SH-SY5Y (cell line): ENCODE measurements at regions not wholly inside any gene's neighbourhood (a gene's known extent, or its start where the extent isn't known, plus 50 kb on each side); places are given as distances from the start of the nearest gene placed in this dataset.

Experiments used
- GATA2 ChIP-seq: IDR thresholded peaks from 2 replicates; pipeline ENCODE4 v1.6.1; 2011; ENCODE audit warnings: mild to moderate bottlenecking, low read depth, low read length
- GATA3 ChIP-seq: IDR thresholded peaks from 2 replicates; pipeline ENCODE4 v1.6.1; 2011; ENCODE audit warnings: low read depth, mild to moderate bottlenecking, low read length, moderate library complexity

- TF ChIP-seq GATA3 (no peak), GATA2 (no peak)
These were observed 53.0 kb upstream of the LMO2 start for GRCh38 chr11:33944693-33945424.

GRCh38 chr11:33944345-33944692 lies 52.4 kb upstream of the LMO2 start:
- TF ChIP-seq GATA3 (no peak), GATA2 (no peak)

- TF ChIP-seq GATA3 (no peak), GATA2 (no peak)
These were observed 51.1 kb upstream of the LMO2 start for GRCh38 chr11:33942954-33943353.

- no peak for TF ChIP-seq GATA3
- no peak for TF ChIP-seq GATA2
These were observed 49.8 kb upstream of the LMO2 start for GRCh38 chr11:33941637-33942160.
